SK-N-SH (cell line): ENCODE measurements at regions not wholly inside any gene's neighbourhood (a gene's known extent, or its start where the extent isn't known, plus 50 kb on each side); places are given as distances from the start of the nearest gene placed in this dataset.

Source experiments
- CTCF ChIA-PET: fragments of 300-600, 350-600 bp; formaldehyde crosslinking; extraction: SDS; loops from one replicate; lab custom pipeline; 2021; lab: Yijun Ruan, JAX
- POLR2A ChIA-PET: fragments of 350-600 bp; sonication (Branson Sonifier 250); formaldehyde crosslinking; extraction: SDS; loops from one replicate; lab custom pipeline; 2020; ENCODE audit warnings: antibody characterized with exemption, inconsistent platforms; lab: Yijun Ruan, JAX
- DNase-seq: peaks from one replicate; pipeline ENCODE4 v3.0.0; 2012
- H2AFZ ChIP-seq: fragments of 200-600 bp; sonication (generic); 2 replicates; pipeline ENCODE4 v1.8.1; 2016; ENCODE audit warnings: antibody characterized with exemption, mild to moderate bottlenecking, low read depth
- H3F3A ChIP-seq: fragments of 200-600 bp; sonication (generic); replicated peaks from 2 replicates; pipeline ENCODE3; 2016; ENCODE audit warnings: antibody characterized with exemption, mild to moderate bottlenecking; ENCODE audit not compliant: insufficient read depth
- H3K27ac ChIP-seq, 2 experiments: fragments of 200-500 bp in 1 of 2; fragments of 200-600 bp in 1 of 2; sonication (Bioruptor generic) in 1 of 2; sonication (generic), shearing (Covaris generic) in 1 of 2; 2 replicates each; pipeline versions ENCODE4 v1.5.1 to v1.6.1; 2014 to 2016; ENCODE audit warnings: low read depth in 2 of 2, inconsistent platforms in 1 of 2, low read length in 1 of 2, mild to moderate bottlenecking in 1 of 2, mixed read lengths in 1 of 2
- H3K27me3 ChIP-seq: fragments of 200-600 bp; sonication (generic), shearing (Covaris generic); 2 replicates; pipeline ENCODE4 v1.6.1; 2016; ENCODE audit warnings: mixed run types; ENCODE audit not compliant: insufficient read depth
- H3K36me3 ChIP-seq, 2 experiments: fragments of 200-500 bp in 1 of 2; fragments of 200-600 bp in 1 of 2; sonication (Bioruptor generic) in 1 of 2; sonication (generic) in 1 of 2; replicated peaks in 1 of 2; 2 replicates each; pipeline versions ENCODE3 to v1.5.1; 2014 to 2016; ENCODE audit warnings: low read length in 1 of 2, mild to moderate bottlenecking in 1 of 2; ENCODE audit not compliant: insufficient read depth in 2 of 2, control insufficient read depth in 1 of 2
- H3K4me1 ChIP-seq, 2 experiments: fragments of 200-500 bp in 1 of 2; fragments of 200-600 bp in 1 of 2; sonication (Bioruptor generic) in 1 of 2; sonication (generic), shearing (Covaris generic) in 1 of 2; 2 replicates each; pipeline versions ENCODE4 v1.5.1 to v1.6.1; 2014 to 2016; ENCODE audit warnings: low read depth in 1 of 2, low read length in 1 of 2, mixed run types in 1 of 2; ENCODE audit not compliant: insufficient read depth in 2 of 2, control insufficient read depth in 1 of 2
- H3K4me2 ChIP-seq: fragments of 200-600 bp; sonication (generic), shearing (Covaris generic); 2 replicates; pipeline ENCODE4 v1.6.1; 2017; ENCODE audit warnings: mixed run types
- H3K4me3 ChIP-seq, 2 experiments: fragments of 200-500 bp in 1 of 2; fragments of 200-600 bp in 1 of 2; sonication (Bioruptor generic) in 1 of 2; sonication (generic), shearing (Covaris generic) in 1 of 2; 2 replicates each; pipeline versions ENCODE4 v1.5.1 to v1.8.1; 2014 to 2016; ENCODE audit warnings: low read depth in 2 of 2, inconsistent platforms in 1 of 2, low read length in 1 of 2, mild to moderate bottlenecking in 1 of 2, mixed read lengths in 1 of 2, moderate library complexity in 1 of 2
- H3K79me2 ChIP-seq: fragments of 200-600 bp; sonication (generic); 2 replicates; pipeline ENCODE4 v1.8.1; 2017; ENCODE audit warnings: mild to moderate bottlenecking; ENCODE audit not compliant: insufficient read depth
- H3K9ac ChIP-seq: fragments of 200-600 bp; sonication (generic); 2 replicates; pipeline ENCODE4 v1.6.1; 2017; ENCODE audit warnings: mixed run types
- H3K9me2 ChIP-seq: fragments of 200-600 bp; sonication (generic); 2 replicates; pipeline ENCODE4 v1.6.1; 2017; ENCODE audit warnings: mixed run types
- H3K9me3 ChIP-seq: fragments of 200-600 bp; sonication (generic); 2 replicates; pipeline ENCODE4 v1.6.1; 2017; ENCODE audit warnings: mixed run types, mild to moderate bottlenecking, moderate library complexity
- H4K20me1 ChIP-seq: fragments of 200-600 bp; sonication (generic); 2 replicates; pipeline ENCODE4 v1.6.1; 2017; ENCODE audit warnings: mild to moderate bottlenecking, mixed run types; ENCODE audit not compliant: insufficient read depth
- EZH2phosphoT487 ChIP-seq: fragments of 200-600 bp; sonication (generic); IDR thresholded peaks from 2 replicates; pipeline ENCODE4 v1.6.1; 2017; ENCODE audit warnings: low read depth, mixed run types, mild to moderate bottlenecking, antibody characterized with exemption, moderate library complexity, borderline replicate concordance
- GABPA ChIP-seq: IDR thresholded peaks from 2 replicates; pipeline ENCODE4 v1.4.0; 2012; ENCODE audit warnings: low read depth, mild to moderate bottlenecking
- GATA2 ChIP-seq: sonication (generic); formaldehyde crosslinking; IDR thresholded peaks from 2 replicates; pipeline ENCODE4 v1.5.0; 2020; ENCODE audit warnings: mild to moderate bottlenecking, missing genetic modification reagents
- MXI1 ChIP-seq: IDR thresholded peaks from 2 replicates; pipeline ENCODE4 v1.6.1; 2012; ENCODE audit warnings: mild to moderate bottlenecking, low read depth, low read length, improper control_type of control experiment
- RAD21 ChIP-seq: IDR thresholded peaks from 2 replicates; pipeline ENCODE4 v1.6.1; 2012; ENCODE audit warnings: mild to moderate bottlenecking, low read length
- RCOR1 ChIP-seq: fragments of 150-350 bp; IDR thresholded peaks from 2 replicates; pipeline ENCODE4 v1.6.1; 2017; ENCODE audit warnings: antibody characterized with exemption, low read length
- RFX5 ChIP-seq: IDR thresholded peaks from 2 replicates; pipeline ENCODE4 v1.6.1; 2012; ENCODE audit warnings: mild to moderate bottlenecking, improper control_type of control experiment, low read length
- RXRA ChIP-seq: IDR thresholded peaks from 2 replicates; pipeline ENCODE4 v1.4.0; 2012; ENCODE audit warnings: low read depth, mild to moderate bottlenecking, borderline replicate concordance
- SMC3 ChIP-seq: IDR thresholded peaks from 2 replicates; pipeline ENCODE4 v1.6.1; 2012; ENCODE audit warnings: low read depth, low read length, improper control_type of control experiment
- YY1 ChIP-seq: IDR thresholded peaks from 2 replicates; pipeline ENCODE4 v1.4.0; 2012; ENCODE audit warnings: low read depth, mild to moderate bottlenecking
- WGBS: methylation state at CpG from one replicate; pipeline ENCODE4 v1.1.6; 2017; ENCODE audit warnings: low lambda C conversion rate; 5-methylcytosine and 5-hydroxymethylcytosine counted together
- TF ChIP-seq, protein P1 (sequence below): fragments of 200-600 bp; sonication (generic); IDR thresholded peaks from 2 replicates; pipeline ENCODE4 v1.6.1; 2017; ENCODE audit warnings: antibody characterized with exemption, mild to moderate bottlenecking, moderate library complexity

- H3K9me2 ChIP-seq, result no peaks in the 10 kb centered on the region
- no peak overlapping the region for H3K4me2 ChIP-seq
- no peak overlapping the region; a peak in 1 of 4 replicates for H3K4me3 ChIP-seq
- no peaks in the 10 kb centered on the region for H3K36me3 ChIP-seq
- ChIA-PET CTCF (interaction anchor here (0.7 to 2.8 kb wide), 15 partner anchors 8 to 186 kb away, joined by 3 to 28 read pairs (median 4); partner anchors contain the start of gene BCL6), POLR2A (no interaction called here)
- no peaks in the 10 kb centered on the region for H3K9me3 ChIP-seq
- no peaks in the 10 kb centered on the region for H4K20me1 ChIP-seq
- WGBS, result 22% methylated on average over 4 of the region's 4 CpGs
- H3F3A ChIP-seq, result no peaks in the 10 kb centered on the region
- H3K4me1 ChIP-seq, result no peaks in the 10 kb centered on the region
- TF ChIP-seq SMC3 (peak; percentile 54), RAD21 (peak; percentile 61), YY1 (no peak)
- TF ChIP-seq, protein P1, sequence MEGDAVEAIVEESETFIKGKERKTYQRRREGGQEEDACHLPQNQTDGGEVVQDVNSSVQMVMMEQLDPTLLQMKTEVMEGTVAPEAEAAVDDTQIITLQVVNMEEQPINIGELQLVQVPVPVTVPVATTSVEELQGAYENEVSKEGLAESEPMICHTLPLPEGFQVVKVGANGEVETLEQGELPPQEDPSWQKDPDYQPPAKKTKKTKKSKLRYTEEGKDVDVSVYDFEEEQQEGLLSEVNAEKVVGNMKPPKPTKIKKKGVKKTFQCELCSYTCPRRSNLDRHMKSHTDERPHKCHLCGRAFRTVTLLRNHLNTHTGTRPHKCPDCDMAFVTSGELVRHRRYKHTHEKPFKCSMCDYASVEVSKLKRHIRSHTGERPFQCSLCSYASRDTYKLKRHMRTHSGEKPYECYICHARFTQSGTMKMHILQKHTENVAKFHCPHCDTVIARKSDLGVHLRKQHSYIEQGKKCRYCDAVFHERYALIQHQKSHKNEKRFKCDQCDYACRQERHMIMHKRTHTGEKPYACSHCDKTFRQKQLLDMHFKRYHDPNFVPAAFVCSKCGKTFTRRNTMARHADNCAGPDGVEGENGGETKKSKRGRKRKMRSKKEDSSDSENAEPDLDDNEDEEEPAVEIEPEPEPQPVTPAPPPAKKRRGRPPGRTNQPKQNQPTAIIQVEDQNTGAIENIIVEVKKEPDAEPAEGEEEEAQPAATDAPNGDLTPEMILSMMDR, result peak; percentile 79
- no peak overlapping the region for H2AFZ ChIP-seq
- no peaks in the 10 kb centered on the region for H3K79me2 ChIP-seq
- peaks cover 3% of the 10 kb centered on the region; the same call in 1 of the 2 replicates for H3K27me3 ChIP-seq
- H3K27ac ChIP-seq, result no peak overlapping the region
- DNase-seq, result peak; percentile 36
- no peak overlapping the region for H3K9ac ChIP-seq
Observed at GRCh38 chr3:187616307-187616972, 53.8 kb downstream of the SST start.

DNA sequence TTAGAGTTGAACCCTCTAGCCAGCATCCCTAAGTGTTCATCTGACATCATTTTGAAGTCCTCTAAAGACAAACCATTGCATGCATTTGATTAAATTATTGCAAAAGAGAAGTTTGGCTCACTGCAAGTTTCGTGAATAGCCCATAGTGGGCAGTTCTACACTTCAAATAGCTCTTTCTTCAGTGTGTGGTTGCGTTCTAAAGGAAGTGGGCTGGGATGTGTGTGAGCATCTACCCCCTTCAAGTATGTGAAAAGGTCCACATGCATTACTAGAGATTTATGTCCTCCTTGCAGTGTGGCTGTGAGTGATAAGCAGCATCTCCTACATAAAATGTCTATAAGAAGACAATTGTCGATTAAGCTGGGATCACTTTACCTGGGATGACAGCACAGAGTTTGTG, 54.6 kb downstream of the SST start:
- POLR2A ChIA-PET, result no interaction called here
- TF ChIP-seq EZH2phosphoT487, result no peak
- TF ChIP-seq GATA2 (CRISPR knock-in tag), result no peak
- TF ChIP-seq MXI1, result no peak
- TF ChIP-seq RCOR1, result no peak
- no peak for TF ChIP-seq RFX5
- TF ChIP-seq RXRA, result no peak
- no peak for TF ChIP-seq GABPA
- WGBS, result 0% methylated on average over 3 of the region's 3 CpGs

More for the DNA sequence above, 54.6 kb downstream of the SST start:
- H3K9me3 ChIP-seq, result no peaks in the 10 kb centered on the region
- no peaks in the 10 kb centered on the region for H3K36me3 ChIP-seq
- no peaks in the 10 kb centered on the region for H3K79me2 ChIP-seq
- no peaks in the 10 kb centered on the region for H4K20me1 ChIP-seq
- H3K4me2 ChIP-seq, result no peak overlapping the region
- H3K4me1 ChIP-seq, result no peaks in the 10 kb centered on the region
- DNase-seq, result no peak
- no peaks in the 10 kb centered on the region for H3K9me2 ChIP-seq
- no peaks in the 10 kb centered on the region; the same call in 1 of the 2 replicates for H3K27me3 ChIP-seq
- H2AFZ ChIP-seq, result no peak overlapping the region
- H3F3A ChIP-seq, result no peaks in the 10 kb centered on the region
- H3K9ac ChIP-seq, result no peak overlapping the region
- CTCF ChIA-PET, result interaction anchor here (0.8 to 2.8 kb wide), 13 partner anchors 11 to 297 kb away, joined by 3 to 28 read pairs (median 5); partner anchors contain the start of gene BCL6
- no peak overlapping the region for H3K27ac ChIP-seq
- no peak overlapping the region for H3K4me3 ChIP-seq
